ENCODE measurements at regions not wholly inside any gene's neighbourhood (a gene's known extent, or its start where the extent isn't known, plus 50 kb on each side); places are given as distances from the start of the nearest gene placed in this dataset.
"Not testable (repeated sequence)": the region's sequence is repeated elsewhere in the genome, so short reads cannot be mapped to it uniquely, and the experiment has no call there.

DNA sequence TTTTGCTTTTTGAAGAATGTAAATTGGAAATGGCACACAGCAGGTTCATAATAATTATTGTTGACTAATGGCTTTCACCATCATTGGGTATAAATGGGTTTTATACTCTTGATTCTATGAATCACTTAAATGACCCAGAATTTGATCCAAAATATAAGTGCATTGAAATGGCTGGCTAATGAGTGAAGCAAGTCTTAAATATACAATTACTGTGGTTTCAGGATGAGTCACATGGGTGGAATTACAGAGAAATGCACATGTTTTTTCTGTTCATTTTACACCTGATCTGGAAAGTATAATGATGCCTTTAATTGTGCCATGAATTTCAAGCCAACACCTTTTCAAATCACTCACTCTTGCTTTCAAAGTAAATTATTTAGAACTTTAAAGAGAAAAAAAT is 380.8 kb upstream of the CD180 start:
- Histone ChIP-seq H3K4me1 (peaks cover 0 to 6% (median 0%) of the 10 kb centered on the region in 10 experiments; a peak in 3 of 20 replicates), H3K36me3 (no peaks in the 10 kb centered on the region), H3K27me3 (no peaks in the 10 kb centered on the region), H3K4me2 (no peak overlapping the region), H3K4me3 (no peak overlapping the region), H3K9ac (no peak overlapping the region), H4K20me1 (no peaks in the 10 kb centered on the region), H3K27ac (no peak overlapping the region), H3K9me3 (replicated peaks in 1 of 11) (peaks cover 0 to 9% (median 0%) of the 10 kb centered on the region in 11 experiments; a peak in 5 of 22 replicates)
- no peak for TF ChIP-seq Cebpa-rat (IDR thresholded peaks at IDR 0.05)

- H3K27ac ChIP-seq = no peak overlapping the region
These were observed 379.5 kb upstream of the CD180 start for GRCh38 chr5:67576112-67576511.

GRCh38 chr5:67575087-67575486 is 378.5 kb upstream of the CD180 start:
- TF ChIP-seq Cebpa-rat (IDR thresholded peaks at IDR 0.05) = no peak
- no peaks in the 10 kb centered on the region for H4K20me1 ChIP-seq
- no peak overlapping the region for H3K4me3 ChIP-seq
- H3K4me1 ChIP-seq = peaks cover 0 to 6% (median 0%) of the 10 kb centered on the region in 10 experiments; a peak in 3 of 20 replicates
- no peak overlapping the region for H3K27ac ChIP-seq
- H3K9ac ChIP-seq = no peak overlapping the region
- no peak overlapping the region for H3K4me2 ChIP-seq
- no peaks in the 10 kb centered on the region for H3K27me3 ChIP-seq
- peaks cover 0 to 9% (median 0%) of the 10 kb centered on the region in 11 experiments; a peak in 5 of 22 replicates for H3K9me3 ChIP-seq (replicated peaks in 1 of 11)
- no peaks in the 10 kb centered on the region for H3K36me3 ChIP-seq

More at GRCh38 chr5:67576112-67576511, 379.5 kb upstream of the CD180 start:
- H3K4me3 ChIP-seq = no peak overlapping the region
- no peaks in the 10 kb centered on the region for H4K20me1 ChIP-seq
- H3K4me1 ChIP-seq = peaks cover 0 to 6% (median 0%) of the 10 kb centered on the region in 10 experiments; a peak in 3 of 20 replicates
- H3K27me3 ChIP-seq = no peaks in the 10 kb centered on the region
- H3K4me2 ChIP-seq = no peak overlapping the region
- no peak for TF ChIP-seq Cebpa-rat (IDR thresholded peaks at IDR 0.05)
- no peaks in the 10 kb centered on the region for H3K36me3 ChIP-seq
- H3K9me3 ChIP-seq (replicated peaks in 1 of 11) = peaks cover 0 to 9% (median 0%) of the 10 kb centered on the region in 11 experiments; a peak in 5 of 22 replicates
- no peak overlapping the region for H3K9ac ChIP-seq

- Histone ChIP-seq H3K4me1 (no peaks in the 10 kb centered on the region), H3K9me3 (replicated peaks in 1 of 11) (peaks cover 10 to 26% (median 18%) of the 10 kb centered on the region in 11 experiments; a peak in 20 of 22 replicates), H3K4me2 (no peak overlapping the region), H3K27ac (no peak overlapping the region), H4K20me1 (no peaks in the 10 kb centered on the region), H3K9ac (no peak overlapping the region), H3K27me3 (no peaks in the 10 kb centered on the region), H3K4me3 (no peak overlapping the region), H3K36me3 (no peaks in the 10 kb centered on the region)
- TF ChIP-seq Cebpa-rat (IDR thresholded peaks at IDR 0.05) = 0 out of 22 replicates have a peak, but pooled peaks of 1 of the 11 experiments have one; percentile 15
These were observed 364.7 kb upstream of the CD180 start for GRCh38 chr5:67561151-67561932.

DNA sequence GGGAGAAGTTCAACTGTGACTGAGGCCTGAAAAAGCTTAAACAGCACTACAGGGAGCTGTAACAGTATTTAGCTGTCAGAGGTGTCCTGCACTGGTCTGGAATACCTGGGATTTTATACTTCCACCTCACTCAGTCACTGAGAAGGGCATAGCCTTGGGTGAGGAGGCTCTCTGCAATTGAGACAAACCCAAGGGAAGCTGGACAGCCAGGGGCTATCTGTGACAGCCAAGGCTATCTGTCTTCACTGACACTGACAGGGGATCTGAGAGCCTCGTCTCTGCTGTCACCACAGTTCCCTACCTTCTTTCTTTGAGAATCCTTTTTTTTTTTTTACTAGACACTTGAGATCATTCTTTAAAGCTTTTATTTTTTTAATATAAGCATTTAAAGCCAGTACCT is 356.2 kb upstream of the CD180 start:
- Histone ChIP-seq H4K20me1 (no peaks in the 10 kb centered on the region), H3K27me3 (no peaks in the 10 kb centered on the region), H3K4me3 (no peak overlapping the region), H3K4me1 (no peaks in the 10 kb centered on the region), H3K4me2 (no peak overlapping the region), H3K36me3 (no peaks in the 10 kb centered on the region), H3K9me3 (replicated peaks in 1 of 11) (no peaks in the 10 kb centered on the region), H3K9ac (no peak overlapping the region), H3K27ac (no peak overlapping the region)
- TF ChIP-seq Cebpa-rat (IDR thresholded peaks at IDR 0.05) = no peak

- no peak for TF ChIP-seq Cebpa-rat (IDR thresholded peaks at IDR 0.05)
- no peak overlapping the region for H3K4me2 ChIP-seq
- H3K27me3 ChIP-seq = no peaks in the 10 kb centered on the region
- H3K27ac ChIP-seq = no peak overlapping the region
- no peak overlapping the region for H3K4me3 ChIP-seq
- peaks cover 0 to 13% (median 0%) of the 10 kb centered on the region in 11 experiments; a peak in 2 of 22 replicates for H3K9me3 ChIP-seq (replicated peaks in 1 of 11)
- no peak overlapping the region for H3K9ac ChIP-seq
- no peaks in the 10 kb centered on the region for H4K20me1 ChIP-seq
- H3K4me1 ChIP-seq = peaks cover 0 to 3% (median 0%) of the 10 kb centered on the region in 10 experiments; a peak in 2 of 20 replicates
- H3K36me3 ChIP-seq = no peaks in the 10 kb centered on the region
These were observed 353.3 kb upstream of the CD180 start for GRCh38 chr5:67549947-67550346.

DNA sequence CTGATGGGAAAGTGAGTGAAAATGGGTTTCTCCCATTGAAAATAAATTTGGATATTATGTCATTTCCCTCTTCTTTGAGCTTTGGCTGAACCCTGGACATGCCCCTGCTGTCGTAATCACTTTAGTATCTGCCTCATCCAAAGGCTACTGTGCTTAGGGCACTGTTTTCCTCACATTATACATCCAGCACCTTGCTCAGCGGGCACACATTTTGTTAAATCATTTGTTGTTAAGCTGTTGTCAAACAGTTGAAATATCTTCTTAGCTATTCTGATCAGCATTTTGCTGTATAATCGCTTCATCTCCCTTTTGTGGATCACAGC is 352.7 kb upstream of the CD180 start:
- Histone ChIP-seq H4K20me1 (no peaks in the 10 kb centered on the region), H3K36me3 (no peaks in the 10 kb centered on the region), H3K9me3 (replicated peaks in 1 of 11) (peaks cover 0 to 20% (median 0%) of the 10 kb centered on the region in 11 experiments; a peak in 3 of 22 replicates), H3K4me3 (no peak overlapping the region), H3K27ac (no peak overlapping the region), H3K9ac (no peak overlapping the region), H3K4me2 (no peak overlapping the region), H3K27me3 (no peaks in the 10 kb centered on the region), H3K4me1 (peaks cover 0 to 6% (median 0%) of the 10 kb centered on the region in 10 experiments; a peak in 2 of 20 replicates)
- TF ChIP-seq Cebpa-rat (IDR thresholded peaks at IDR 0.05) = no peak

GRCh38 chr5:67548520-67549295 is 352.1 kb upstream of the CD180 start:
- Histone ChIP-seq H4K20me1 (no peaks in the 10 kb centered on the region), H3K36me3 (no peaks in the 10 kb centered on the region), H3K4me2 (0 out of 22 replicates have a peak overlapping the region, but pooled peaks of 1 of the 11 experiments have one; percentile 13), H3K4me1 (peaks cover 0 to 6% (median 0%) of the 10 kb centered on the region in 10 experiments; a peak in 2 of 20 replicates), H3K27me3 (no peaks in the 10 kb centered on the region), H3K9me3 (replicated peaks in 1 of 11) (peaks cover 0 to 23% (median 0%) of the 10 kb centered on the region in 11 experiments; a peak in 3 of 22 replicates), H3K27ac (no peak overlapping the region), H3K9ac (no peak overlapping the region), H3K4me3 (no peak overlapping the region)
- no peak for TF ChIP-seq Cebpa-rat (IDR thresholded peaks at IDR 0.05)

DNA sequence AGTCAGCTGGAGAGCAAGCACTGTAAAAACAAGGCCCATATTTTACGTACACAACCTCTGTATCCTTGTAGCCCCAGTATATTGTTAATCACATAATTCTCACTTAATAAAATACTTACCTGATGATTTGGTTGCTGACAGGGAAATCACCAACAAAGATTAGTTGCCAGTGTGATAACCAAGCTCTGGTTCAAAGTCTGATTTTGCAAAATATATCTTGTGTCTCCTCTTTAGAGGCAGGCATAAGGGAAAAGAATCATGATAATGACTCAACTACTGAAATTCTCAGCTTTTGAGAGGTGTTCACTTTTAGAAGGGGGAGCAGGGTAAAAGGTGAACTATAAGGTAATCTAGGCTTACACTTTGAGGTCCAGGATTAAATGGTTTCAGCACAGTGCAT is 351.1 kb upstream of the CD180 start:
- H4K20me1 ChIP-seq = no peaks in the 10 kb centered on the region
- peaks cover 0 to 23% (median 0%) of the 10 kb centered on the region in 11 experiments; a peak in 3 of 22 replicates for H3K9me3 ChIP-seq (replicated peaks in 1 of 11)
- no peak overlapping the region for H3K4me2 ChIP-seq
- peaks cover 0 to 9% (median 0%) of the 10 kb centered on the region in 10 experiments; a peak in 5 of 20 replicates for H3K4me1 ChIP-seq
- H3K27ac ChIP-seq = no peak overlapping the region
- no peak overlapping the region for H3K9ac ChIP-seq
- H3K36me3 ChIP-seq = no peaks in the 10 kb centered on the region
- H3K4me3 ChIP-seq = no peak overlapping the region
- no peaks in the 10 kb centered on the region for H3K27me3 ChIP-seq
- TF ChIP-seq Cebpa-rat (IDR thresholded peaks at IDR 0.05) = no peak

- H3K36me3 ChIP-seq, H3K9ac ChIP-seq, H3K27ac ChIP-seq, H4K20me1 ChIP-seq, H3K4me3 ChIP-seq, H3K27me3 ChIP-seq, H3K4me2 ChIP-seq: not testable (repeated sequence)
- H3K9me3 ChIP-seq (replicated peaks in 1 of 11) = peaks cover 0 to 23% (median 0%) of the 10 kb centered on the region in 11 experiments; a peak in 3 of 22 replicates
- peaks cover 0 to 15% (median 0%) of the 10 kb centered on the region in 10 experiments; a peak in 5 of 20 replicates for H3K4me1 ChIP-seq
These were observed 348.3 kb upstream of the CD180 start for GRCh38 chr5:67544942-67545341.

Measured in BLaER1 treated with 17β-estradiol and CSF1 and Interleukin-3, amounts not matched to agents 10 nM and 100 nM (cell line).